ENCODE measurements at regions not wholly inside any gene's neighbourhood (a gene's known extent, or its start where the extent isn't known, plus 50 kb on each side); places are given as distances from the start of the nearest gene placed in this dataset.

DNA sequence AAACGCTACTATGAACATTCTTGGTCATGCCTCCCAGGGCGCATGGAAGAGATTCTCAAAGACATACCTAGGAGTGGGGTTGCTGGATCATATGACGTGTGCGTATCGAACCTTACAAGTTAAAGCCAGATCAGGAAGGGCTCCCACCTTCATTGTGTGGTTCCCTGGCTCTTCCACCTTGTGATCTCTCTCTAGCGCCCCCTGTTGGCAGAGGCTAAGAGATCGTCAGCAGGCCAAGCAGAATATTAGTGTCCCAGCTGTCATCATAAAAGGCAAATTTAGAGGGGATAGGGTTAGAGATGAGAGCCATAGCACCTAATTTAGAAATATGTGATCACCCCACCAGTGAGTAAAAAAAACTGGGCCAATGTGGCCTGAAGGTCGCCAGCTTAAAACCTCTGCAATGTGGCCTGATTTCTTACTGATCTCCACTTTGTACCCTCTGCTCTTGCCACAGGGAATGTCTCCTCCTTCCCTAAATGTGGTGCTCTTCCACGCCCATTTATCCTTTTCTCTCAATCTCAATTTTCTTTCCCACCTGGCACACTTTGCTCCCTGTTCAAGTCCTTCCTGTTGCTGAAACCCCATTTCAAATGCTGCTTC lies 91.7 kb upstream of the SHB start:
- Histone ChIP-seq H3K9me2 (replicated peaks; ENCODE audit: control insufficient read depth, low read length) (no peaks in the 10 kb centered on the region), H3K4me3 (ENCODE audit: low read length) (no peak overlapping the region), H3F3A (ENCODE audit: control insufficient read depth, insufficient read depth) (no peaks in the 10 kb centered on the region), H3K36me3 (ENCODE audit: control insufficient read depth, low read length) (no peaks in the 10 kb centered on the region), H3K4me1 (ENCODE audit: control insufficient read depth, low read length) (no peaks in the 10 kb centered on the region), H3K79me2 (ENCODE audit: control insufficient read depth, low read length) (no peaks in the 10 kb centered on the region), H3K9me3 (ENCODE audit: control insufficient read depth, insufficient read depth, low read length) (no peaks in the 10 kb centered on the region), H3K27ac (ENCODE audit: low read depth, low read length) (no peak overlapping the region), H3K4me2 (ENCODE audit: low read length) (no peak overlapping the region), H4K20me1 (ENCODE audit: control insufficient read depth, insufficient read depth, low read depth, low read length) (no peaks in the 10 kb centered on the region), H3K27me3 (ENCODE audit: control insufficient read depth, low read length) (peaks cover 2% of the 10 kb centered on the region)
- TF ChIP-seq EZH2phosphoT487 (IDR thresholded peaks at IDR 0.05; ENCODE audit: borderline replicate concordance, low read length) (no peak), CTCF (IDR thresholded peaks at IDR 0.05; ENCODE audit: low read depth, low read length, poor library complexity, severe bottlenecking) (peak; percentile 97)

DNA sequence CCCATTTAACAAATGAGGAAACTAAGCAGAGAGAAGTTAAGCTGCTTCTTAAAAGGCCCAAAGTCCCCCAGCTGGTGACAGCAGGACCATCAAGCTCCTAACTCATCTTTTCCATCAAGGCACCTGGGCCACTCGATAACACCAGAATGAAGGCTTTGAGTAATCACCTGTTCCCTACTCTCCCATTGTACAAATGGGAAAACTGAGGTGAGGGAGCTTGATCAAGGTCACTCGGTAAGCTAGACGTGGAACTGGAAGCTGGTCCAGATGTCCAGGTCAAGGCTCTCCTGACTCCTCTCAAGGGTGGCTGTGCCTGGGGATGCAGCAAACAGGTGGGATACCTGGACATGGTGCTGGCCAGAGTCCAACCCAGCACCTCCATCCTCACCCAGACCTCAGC lies 90.6 kb upstream of the SHB start:
- Histone ChIP-seq H3K27ac (ENCODE audit: low read depth, low read length) (no peak overlapping the region), H3K4me3 (ENCODE audit: low read length) (no peak overlapping the region), H3K4me2 (ENCODE audit: low read length) (no peak overlapping the region), H3K9me2 (replicated peaks; ENCODE audit: control insufficient read depth, low read length) (no peaks in the 10 kb centered on the region), H3K27me3 (ENCODE audit: control insufficient read depth, low read length) (no peaks in the 10 kb centered on the region; the same call in 1 of the 2 replicates), H3K4me1 (ENCODE audit: control insufficient read depth, low read length) (no peaks in the 10 kb centered on the region), H4K20me1 (ENCODE audit: control insufficient read depth, insufficient read depth, low read depth, low read length) (no peaks in the 10 kb centered on the region), H3F3A (ENCODE audit: control insufficient read depth, insufficient read depth) (no peaks in the 10 kb centered on the region), H3K9me3 (ENCODE audit: control insufficient read depth, insufficient read depth, low read length) (no peaks in the 10 kb centered on the region), H3K36me3 (ENCODE audit: control insufficient read depth, low read length) (no peaks in the 10 kb centered on the region), H3K79me2 (ENCODE audit: control insufficient read depth, low read length) (no peaks in the 10 kb centered on the region)
- TF ChIP-seq EZH2phosphoT487 (IDR thresholded peaks at IDR 0.05; ENCODE audit: borderline replicate concordance, low read length) = no peak
- no peak for TF ChIP-seq CTCF (IDR thresholded peaks at IDR 0.05; ENCODE audit: low read depth, low read length, poor library complexity, severe bottlenecking)

- Histone ChIP-seq H3K27ac (ENCODE audit: low read depth, low read length) (no peak overlapping the region), H3K9me2 (replicated peaks; ENCODE audit: control insufficient read depth, low read length) (no peaks in the 10 kb centered on the region), H4K20me1 (ENCODE audit: control insufficient read depth, insufficient read depth, low read depth, low read length) (no peaks in the 10 kb centered on the region), H3F3A (ENCODE audit: control insufficient read depth, insufficient read depth) (no peaks in the 10 kb centered on the region), H3K4me2 (ENCODE audit: low read length) (no peak overlapping the region), H3K9me3 (ENCODE audit: control insufficient read depth, insufficient read depth, low read length) (no peaks in the 10 kb centered on the region), H3K27me3 (ENCODE audit: control insufficient read depth, low read length) (no peaks in the 10 kb centered on the region; the same call in 1 of the 2 replicates), H3K4me1 (ENCODE audit: control insufficient read depth, low read length) (no peaks in the 10 kb centered on the region), H3K79me2 (ENCODE audit: control insufficient read depth, low read length) (no peaks in the 10 kb centered on the region), H3K4me3 (ENCODE audit: low read length) (no peak overlapping the region), H3K36me3 (ENCODE audit: control insufficient read depth, low read length) (no peaks in the 10 kb centered on the region)
- no peak for TF ChIP-seq EZH2phosphoT487 (IDR thresholded peaks at IDR 0.05; ENCODE audit: borderline replicate concordance, low read length)
Measured at GRCh38 chr9:38158628-38159027, 89.6 kb upstream of the SHB start.

GRCh38 chr9:38157711-38158110 lies 88.7 kb upstream of the SHB start:
- Histone ChIP-seq H3K9me3 (ENCODE audit: control insufficient read depth, insufficient read depth, low read length) (no peaks in the 10 kb centered on the region), H3K27me3 (ENCODE audit: control insufficient read depth, low read length) (no peaks in the 10 kb centered on the region; the same call in 1 of the 2 replicates), H3K4me1 (ENCODE audit: control insufficient read depth, low read length) (no peaks in the 10 kb centered on the region), H3K79me2 (ENCODE audit: control insufficient read depth, low read length) (no peaks in the 10 kb centered on the region), H3K27ac (ENCODE audit: low read depth, low read length) (no peak overlapping the region), H3K4me2 (ENCODE audit: low read length) (no peak overlapping the region), H3K9me2 (replicated peaks; ENCODE audit: control insufficient read depth, low read length) (no peaks in the 10 kb centered on the region), H4K20me1 (ENCODE audit: control insufficient read depth, insufficient read depth, low read depth, low read length) (no peaks in the 10 kb centered on the region), H3F3A (ENCODE audit: control insufficient read depth, insufficient read depth) (no peaks in the 10 kb centered on the region), H3K36me3 (ENCODE audit: control insufficient read depth, low read length) (no peaks in the 10 kb centered on the region), H3K4me3 (ENCODE audit: low read length) (no peak overlapping the region)
- TF ChIP-seq CTCF (IDR thresholded peaks at IDR 0.05; ENCODE audit: low read depth, low read length, poor library complexity, severe bottlenecking) (no peak), EZH2phosphoT487 (IDR thresholded peaks at IDR 0.05; ENCODE audit: borderline replicate concordance, low read length) (no peak)
